GM21423 (cell line): ENCODE measurements at regions not wholly inside any gene's neighbourhood (a gene's known extent, or its start where the extent isn't known, plus 50 kb on each side); places are given as distances from the start of the nearest gene placed in this dataset.
"Not testable (repeated sequence)": the region's sequence is repeated elsewhere in the genome, so short reads cannot be mapped to it uniquely, and the experiment has no call there.

Source experiments
- ATAC-seq: cut with Tn5 transposase; IDR thresholded peaks from one replicate; pipeline ENCODE4 v1.9.1; 2021; ENCODE audit warnings: mild to moderate bottlenecking, moderate library complexity; ENCODE audit not compliant: unreplicated experiment

DNA sequence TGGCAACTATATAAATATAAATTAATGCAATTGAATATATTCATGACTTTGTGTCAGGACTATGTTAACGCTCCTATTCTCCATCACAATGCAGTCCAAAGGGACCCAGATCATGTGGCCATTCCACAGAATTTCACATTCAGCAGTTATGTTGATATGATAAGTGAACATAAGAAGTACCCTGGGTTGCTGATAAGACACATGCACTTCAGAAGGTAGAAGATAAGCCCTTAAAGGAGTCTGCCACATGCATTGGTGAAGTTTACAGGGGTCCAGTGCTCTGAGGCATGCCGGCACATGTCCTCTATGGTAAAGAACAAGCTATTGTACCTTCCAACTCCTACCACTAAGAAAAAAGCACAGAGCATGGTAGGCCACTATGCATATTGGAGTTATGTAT lies 76.4 kb downstream of the PHAX start:
- no peak for ATAC-seq

DNA sequence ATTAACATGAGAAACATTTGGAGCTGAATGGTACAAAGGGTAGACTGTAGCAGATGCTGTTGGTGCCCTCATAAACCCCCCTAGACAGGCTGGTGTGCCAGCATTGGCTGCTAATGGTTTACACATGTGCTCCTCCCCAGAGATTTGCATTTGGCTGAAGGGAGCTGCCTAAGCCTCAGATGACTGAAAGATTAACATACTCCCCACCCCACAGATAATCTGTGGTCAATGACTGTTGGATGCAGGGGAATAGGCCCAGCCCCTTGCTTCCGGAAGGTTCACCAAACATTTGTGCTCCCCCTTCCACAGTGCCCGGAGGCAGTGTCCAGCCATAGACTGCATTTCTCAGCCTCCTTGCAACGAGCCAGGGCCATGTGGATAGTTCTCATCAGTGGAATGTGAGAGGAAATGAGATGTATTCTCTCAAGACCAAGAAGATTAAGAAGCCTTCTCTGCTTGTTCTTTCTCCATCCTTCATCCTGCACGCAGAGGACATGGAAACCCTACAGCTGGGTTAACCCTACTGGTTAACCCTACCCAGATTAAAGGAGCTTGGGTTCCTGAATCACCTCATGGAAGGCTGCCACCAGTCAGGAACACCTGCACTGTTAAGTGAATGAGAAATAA lies 79.6 kb downstream of the PHAX start:
- peak; percentile 63 for ATAC-seq

DNA sequence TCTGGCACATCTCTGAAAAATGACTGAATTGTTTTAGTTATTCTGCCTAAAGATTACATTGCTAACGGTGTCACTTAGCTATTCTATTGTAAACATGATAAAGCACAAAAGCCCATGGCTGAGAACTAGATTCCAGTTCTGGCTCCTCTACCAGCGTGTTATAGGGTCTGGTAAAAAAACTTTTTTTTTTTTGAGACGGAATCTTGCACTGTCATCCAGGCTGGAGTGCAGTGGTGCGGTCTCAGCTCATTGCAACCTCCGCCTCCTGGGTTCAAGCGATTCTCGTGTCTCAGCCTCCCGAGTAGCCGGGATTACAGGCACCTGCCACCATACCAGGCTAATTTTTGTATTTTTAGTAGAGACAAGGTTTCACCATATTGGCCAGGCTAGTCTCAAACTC lies 80.6 kb downstream of the PHAX start:
- not testable (repeated sequence) for ATAC-seq

DNA sequence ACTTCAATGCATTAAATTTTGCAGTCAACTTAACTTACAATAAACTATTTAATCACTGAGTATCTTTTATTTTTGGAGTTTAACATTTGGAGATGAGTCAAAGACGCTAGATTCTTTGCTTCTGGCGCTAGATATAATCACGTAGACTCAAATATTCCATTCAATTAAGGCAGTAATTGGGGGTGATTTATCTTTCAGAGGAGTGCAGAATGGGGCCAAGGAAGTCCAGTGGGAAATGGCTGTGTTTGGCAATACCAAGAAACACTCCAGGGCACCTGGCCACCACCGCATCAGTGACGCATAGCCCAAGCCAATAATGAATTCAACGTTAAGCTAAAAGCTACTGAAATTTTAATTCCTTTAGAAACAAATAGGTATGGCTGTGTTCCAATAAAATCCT lies 81.2 kb downstream of the PHAX start:
- ATAC-seq: no peak

DNA sequence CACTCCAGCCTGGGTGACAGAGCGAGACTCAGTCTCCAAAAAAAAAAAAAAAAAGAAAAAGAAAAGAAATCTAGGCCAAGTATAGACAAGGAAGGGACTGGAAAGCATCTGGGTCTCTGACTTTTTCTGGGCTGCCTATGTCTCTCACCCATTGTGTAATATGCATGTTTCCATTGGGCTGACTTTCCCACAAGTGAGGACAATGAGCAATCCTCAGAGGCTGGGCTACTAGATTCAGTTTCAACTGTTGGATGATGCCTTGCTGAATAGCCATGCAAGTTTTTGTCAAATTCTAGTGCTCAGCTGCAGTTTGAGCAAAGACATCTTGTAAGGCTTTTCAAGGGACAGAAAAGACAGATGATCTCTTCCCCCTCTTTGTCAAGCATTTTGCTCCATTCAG lies 82.1 kb downstream of the PHAX start:
- ATAC-seq: no peak

DNA sequence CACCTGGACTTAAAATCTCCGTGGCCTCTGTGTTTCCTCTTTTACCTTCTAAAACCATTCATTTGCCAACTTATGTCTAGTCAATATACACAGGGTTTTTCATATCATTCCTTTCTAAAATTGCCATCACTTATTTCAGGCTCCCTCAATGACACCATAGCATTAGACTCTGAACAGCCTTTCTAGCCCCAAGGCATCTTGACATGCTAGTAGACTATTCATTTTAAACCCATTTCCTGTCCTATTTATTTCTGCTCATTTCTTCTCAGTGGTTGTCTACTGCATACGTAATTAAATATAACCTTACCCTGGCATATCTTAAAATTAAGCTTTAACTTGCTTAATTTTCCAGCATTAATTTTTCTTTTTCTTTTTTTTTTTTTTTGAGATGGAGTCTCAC lies 83.2 kb downstream of the PHAX start:
- no peak for ATAC-seq

DNA sequence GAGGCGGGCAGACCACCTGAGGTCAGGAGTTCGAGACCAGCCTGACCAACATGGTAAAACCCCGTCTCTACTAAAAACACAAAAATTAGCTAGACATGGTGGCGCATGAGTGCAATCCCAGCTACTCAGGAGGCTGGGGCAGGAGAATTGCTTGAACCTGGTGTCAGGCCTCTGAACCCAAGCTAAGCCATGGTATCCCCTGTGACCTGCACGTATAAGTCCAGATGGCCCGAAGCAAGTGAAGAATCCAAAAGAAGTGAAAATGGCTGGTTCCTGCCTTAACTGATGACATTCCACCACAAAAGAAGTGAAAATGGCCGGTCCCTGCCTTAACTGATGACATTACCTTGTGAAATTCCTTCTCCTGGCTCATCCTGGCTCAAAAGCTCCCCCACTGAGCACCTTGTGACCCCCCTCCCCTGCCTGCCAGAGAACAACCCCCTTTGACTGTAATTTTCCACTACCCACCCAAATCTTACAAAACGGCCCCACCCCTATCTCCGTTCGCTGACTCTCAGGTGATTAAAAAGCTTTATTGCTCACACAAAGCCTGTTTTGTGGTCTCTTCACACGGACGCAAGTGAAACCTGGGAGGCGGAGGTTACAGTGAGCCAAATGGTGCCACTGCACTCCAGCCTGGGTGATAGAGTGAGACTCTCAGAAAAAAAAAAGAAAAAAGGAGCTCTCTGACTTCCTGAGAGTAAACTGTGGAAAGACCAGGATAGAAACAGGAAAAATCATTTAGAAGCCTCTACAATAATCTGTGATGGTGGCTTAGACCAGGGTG lies 84.1 kb downstream of the PHAX start:
- ATAC-seq: peak; percentile 36

DNA sequence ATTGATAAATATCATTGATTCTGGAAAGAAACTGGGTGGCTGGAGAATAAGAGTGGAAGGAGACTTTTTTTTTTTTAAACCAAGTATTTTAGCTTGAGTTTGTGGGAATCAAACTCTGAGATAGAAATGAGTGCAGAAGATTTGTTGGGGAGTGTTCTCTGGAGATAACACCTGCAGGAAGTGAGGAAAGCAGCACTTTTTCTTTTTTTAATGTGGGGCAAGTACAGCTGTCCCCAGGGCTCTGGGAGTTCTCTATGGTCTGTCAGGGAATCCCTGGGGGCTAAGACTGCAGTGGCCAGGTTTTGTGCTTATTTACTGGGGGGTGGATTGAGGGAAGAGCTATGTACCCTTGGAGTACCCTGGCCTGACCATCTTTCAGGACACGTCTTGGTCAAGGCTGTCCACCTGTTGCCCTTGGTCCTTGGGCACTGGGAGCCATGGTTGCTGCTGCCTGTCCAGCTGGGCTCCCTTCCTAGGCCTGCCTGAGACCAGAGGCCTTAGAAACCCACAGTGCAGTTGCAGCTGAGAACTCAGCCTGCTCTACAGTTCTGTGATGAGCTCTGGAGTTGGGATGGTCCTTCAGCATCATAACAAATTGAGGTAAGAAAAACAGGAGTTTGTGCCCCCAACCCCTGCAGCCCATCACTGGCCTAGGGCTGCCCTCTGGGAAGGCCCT lies 85.8 kb downstream of the PHAX start:
- peak; percentile 67 for ATAC-seq

DNA sequence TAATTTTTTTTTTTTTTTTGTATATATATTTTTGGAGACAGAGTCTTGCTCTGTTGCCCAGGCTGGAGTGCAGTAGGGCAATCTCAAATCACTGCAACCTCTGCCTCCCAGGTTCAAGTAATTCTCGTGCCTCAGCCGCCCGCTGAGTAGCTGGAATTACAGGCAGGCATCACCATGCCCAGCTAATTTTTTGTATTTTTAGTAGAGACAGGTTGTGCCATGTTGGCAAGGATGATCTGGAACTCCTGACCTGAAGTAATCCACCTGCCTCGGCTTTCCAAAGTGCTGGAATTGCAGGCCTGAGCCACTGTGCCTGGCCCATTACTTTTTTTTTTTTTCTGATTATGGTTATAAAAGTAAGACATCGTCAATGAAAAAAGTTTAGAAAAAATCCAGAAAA lies 84.0 kb upstream of the LMNB1 start:
- no peak for ATAC-seq

DNA sequence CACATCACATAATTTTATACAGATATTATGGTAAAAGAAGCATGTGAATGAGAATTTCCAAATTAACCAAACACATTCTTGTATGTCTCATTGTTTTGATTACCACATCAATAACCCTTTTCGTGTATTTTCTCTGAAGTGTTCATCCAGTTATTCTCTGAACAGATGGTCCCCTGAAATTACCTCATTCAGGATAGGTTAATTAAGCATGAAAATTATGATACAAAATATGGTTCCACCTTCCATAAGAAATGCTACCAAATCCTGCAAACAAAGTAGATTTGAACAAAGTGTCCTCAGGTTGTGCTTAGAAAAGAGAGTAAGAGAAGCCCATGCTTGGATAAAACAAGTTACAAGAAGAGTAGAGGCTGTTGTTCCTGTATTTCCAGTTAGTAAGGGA lies 83.1 kb upstream of the LMNB1 start:
- no peak for ATAC-seq

DNA sequence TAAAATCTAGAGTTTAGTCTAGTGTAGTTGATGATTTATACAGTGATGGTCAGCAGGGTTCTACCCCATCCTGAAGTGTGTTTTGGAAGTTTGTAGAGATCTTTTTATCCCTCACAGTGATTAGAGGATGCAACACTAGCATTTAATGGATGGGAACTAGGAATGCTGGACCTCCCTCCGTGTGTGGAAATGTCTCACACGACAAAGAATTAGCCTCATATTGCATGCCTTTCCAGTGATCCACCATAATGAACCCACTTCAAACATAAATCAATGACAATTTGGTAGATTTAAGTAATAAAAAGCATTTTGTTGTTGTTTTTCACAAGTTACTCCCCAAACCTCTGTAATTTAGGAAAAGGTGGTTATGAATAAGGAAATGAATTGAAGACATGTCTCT lies 82.5 kb upstream of the LMNB1 start:
- no peak for ATAC-seq

DNA sequence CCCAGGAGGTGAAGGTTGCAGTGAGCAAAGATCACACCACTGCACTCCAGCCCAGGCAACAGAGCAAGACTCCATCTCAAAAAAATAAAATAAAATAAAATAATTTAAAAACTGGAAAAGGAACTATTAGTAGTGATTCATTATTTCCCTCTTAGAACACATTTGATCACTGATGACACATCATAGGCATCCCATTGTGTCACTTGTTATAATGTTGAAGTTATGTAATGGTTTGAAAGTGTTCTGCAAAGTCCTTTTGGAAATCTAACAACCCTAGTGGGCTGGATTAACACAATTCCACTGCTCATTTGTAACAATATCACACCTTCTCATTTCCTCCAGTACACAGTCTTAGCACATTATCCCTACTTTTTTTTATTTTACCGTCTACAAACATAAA lies 81.8 kb upstream of the LMNB1 start:
- no peak for ATAC-seq

DNA sequence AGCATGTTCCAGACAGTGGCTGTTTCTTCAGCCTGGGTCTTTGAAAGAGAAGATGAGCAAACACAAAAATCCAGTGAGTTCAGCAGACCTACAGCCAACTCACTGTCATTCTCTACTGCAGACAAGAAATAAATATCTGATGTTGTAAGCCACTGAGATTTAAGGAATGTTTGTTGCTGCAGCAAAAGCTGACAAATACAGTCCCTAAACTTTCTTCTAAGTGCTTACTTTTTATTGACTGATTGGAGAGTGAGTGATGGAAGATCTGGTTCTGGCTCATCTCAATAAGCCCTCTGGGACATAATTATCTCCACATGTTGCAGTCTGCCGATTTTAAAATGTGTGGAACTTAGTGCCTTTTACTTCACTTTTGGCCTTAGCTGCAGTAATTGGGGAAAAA lies 69.9 kb upstream of the LMNB1 start:
- no peak for ATAC-seq

DNA sequence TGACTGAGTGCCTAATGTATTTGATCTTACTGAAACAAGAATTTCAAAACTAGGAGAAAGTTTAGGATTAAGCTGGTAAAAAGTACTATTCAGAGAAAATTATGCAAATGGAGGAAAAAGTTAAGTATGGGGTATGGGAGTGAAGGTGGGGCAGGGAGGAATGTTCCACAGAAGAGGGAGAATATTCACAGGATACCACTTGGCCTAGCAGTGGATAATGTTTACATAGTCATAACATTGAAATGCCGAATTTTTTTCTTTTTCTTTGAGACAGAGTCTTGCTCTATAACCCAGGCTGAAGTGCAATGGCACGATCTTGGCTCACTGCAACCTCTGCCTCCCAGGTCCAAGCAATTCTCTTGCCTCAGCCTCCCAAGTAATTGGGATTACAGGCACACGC lies 61.2 kb upstream of the LMNB1 start:
- ATAC-seq: no peak

DNA sequence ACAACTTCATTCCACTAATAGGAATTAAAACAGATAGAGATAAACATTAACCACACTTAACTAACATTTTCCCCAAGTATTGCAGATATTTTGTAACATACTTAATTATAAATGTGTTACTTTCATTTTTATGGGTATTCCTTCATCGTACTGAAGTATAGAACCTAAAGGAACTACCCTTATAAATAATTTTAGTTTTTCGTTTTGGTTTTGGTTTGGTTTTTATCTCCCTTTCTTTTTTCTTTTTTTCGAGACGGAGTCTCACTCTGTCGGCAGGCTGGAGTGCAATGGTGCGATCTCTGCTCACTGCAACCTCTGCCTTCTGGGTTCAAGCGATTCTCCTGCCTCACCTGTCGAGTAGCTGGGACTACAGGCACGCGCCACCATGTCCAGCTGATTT lies 60.1 kb upstream of the LMNB1 start:
- ATAC-seq: no peak

DNA sequence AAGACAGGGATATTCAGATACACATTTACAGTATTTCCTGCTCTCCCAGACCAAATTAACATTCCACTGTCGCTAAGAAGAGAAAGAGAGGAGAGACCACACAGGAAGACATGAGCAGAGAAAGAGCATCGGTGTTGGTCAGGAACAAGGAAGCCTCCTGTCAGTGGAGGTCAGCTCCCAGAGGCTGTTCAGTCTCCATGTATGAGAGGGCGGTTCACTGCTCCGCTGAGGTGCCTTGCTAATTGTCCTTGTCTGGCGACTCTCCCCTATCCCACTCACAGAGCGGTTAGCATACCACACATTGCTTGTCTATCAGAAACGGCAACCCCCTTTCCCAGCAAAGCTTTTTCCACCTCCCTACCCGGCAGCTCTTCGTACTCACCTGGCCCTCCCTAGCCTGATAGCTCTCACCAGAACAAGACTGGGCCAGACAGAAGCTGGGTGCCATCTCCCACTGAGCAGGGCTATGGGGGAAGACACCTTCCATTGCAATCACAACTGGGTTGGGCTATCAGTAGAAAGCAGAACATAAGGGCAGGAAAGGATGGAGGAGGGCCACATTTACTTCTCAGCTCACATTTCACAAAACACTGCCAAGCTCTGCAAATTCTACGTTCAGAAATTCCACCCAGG lies 58.6 kb upstream of the LMNB1 start:
- no peak for ATAC-seq

DNA sequence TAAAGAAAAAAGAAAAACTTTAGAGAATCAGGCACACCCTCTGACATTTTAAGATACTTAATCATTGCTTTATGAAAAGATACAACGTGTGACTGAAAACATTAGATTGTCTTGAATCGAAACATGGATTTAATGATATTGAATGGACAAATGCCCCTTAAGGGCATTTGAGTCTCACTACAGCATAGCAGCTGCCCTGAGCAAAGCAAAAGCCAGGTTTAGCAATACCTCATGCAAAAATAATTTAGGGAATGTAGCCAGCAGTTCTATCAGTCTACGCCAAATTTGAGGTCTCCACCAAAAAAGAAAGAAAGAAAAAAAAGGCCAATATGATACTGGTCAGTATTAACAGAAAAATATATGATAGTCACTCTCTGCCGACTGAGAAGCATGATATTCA lies 56.6 kb upstream of the LMNB1 start:
- ATAC-seq: no peak

DNA sequence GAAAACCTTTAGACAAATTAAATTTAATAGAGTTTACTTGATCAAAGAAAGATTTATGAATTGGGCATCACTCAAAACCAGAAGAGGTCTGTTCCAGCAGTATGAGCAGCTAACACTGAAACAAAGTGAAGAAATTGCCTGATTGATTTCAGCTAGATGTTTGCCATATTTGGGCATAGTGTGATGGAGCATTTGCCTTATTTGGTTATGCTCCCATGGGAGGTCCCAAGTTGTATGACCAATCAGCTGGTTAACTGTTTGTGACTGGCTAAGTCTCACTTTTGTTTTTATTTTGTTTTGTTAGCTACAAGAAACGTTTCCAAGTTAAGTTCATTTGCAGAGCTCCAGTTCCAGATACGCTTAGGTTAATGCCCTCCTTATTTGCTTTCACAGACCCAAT lies 53.3 kb upstream of the LMNB1 start:
- ATAC-seq: no peak
